NCI-H2196 treated with DMSO at 0.1 percent for 48 hours (cell line): ENCODE measurements at regions not wholly inside any gene's neighbourhood (a gene's known extent, or its start where the extent isn't known, plus 50 kb on each side); places are given as distances from the start of the nearest gene placed in this dataset.
"Not testable (repeated sequence)": the region's sequence is repeated elsewhere in the genome, so short reads cannot be mapped to it uniquely, and the experiment has no call there.

Source experiments
- DNase-seq: peaks from one replicate; lab custom pipeline; 2025; ENCODE audit not compliant: unreplicated experiment; lab: John Stamatoyannopoulos, UW

GRCh38 chr21:38613686-38614085, 115.4 kb upstream of the ERG start:
- no peak for DNase-seq

- no peak for DNase-seq
Observed at GRCh38 chr21:38614558-38614957, 116.3 kb upstream of the ERG start.

GRCh38 chr21:38619480-38619879, 121.2 kb upstream of the ERG start:
- DNase-seq = no peak

- DNase-seq = no peak
Observed at GRCh38 chr21:38619992-38620479, 121.8 kb upstream of the ERG start.

GRCh38 chr21:38621132-38621531, 122.9 kb upstream of the ERG start:
- no peak for DNase-seq

GRCh38 chr21:38622081-38622826, 124.0 kb upstream of the ERG start:
- no peak for DNase-seq

GRCh38 chr21:38622827-38623209, 124.5 kb upstream of the ERG start:
- no peak for DNase-seq

GRCh38 chr21:38623552-38623951, 125.3 kb upstream of the ERG start:
- DNase-seq = no peak

- no peak for DNase-seq
Observed at GRCh38 chr21:38625000-38625399, 126.7 kb upstream of the ERG start.

GRCh38 chr21:38626306-38626705, 128.0 kb upstream of the ERG start:
- no peak for DNase-seq

GRCh38 chr21:38628349-38628748, 130.1 kb upstream of the ERG start:
- DNase-seq = no peak

GRCh38 chr21:38631206-38631605, 132.9 kb upstream of the ERG start:
- no peak for DNase-seq

GRCh38 chr21:38631676-38632075, 133.4 kb upstream of the ERG start:
- no peak for DNase-seq

GRCh38 chr21:38637161-38637560, 138.9 kb upstream of the ERG start:
- no peak for DNase-seq

- DNase-seq = no peak
Observed at GRCh38 chr21:38639571-38640354, 141.5 kb upstream of the ERG start.

- not testable (repeated sequence) for DNase-seq
Observed at GRCh38 chr21:38640355-38640742, 142.1 kb upstream of the ERG start.

GRCh38 chr21:38643404-38644023, 145.2 kb upstream of the ERG start:
- DNase-seq = no peak

- DNase-seq = no peak
Observed at GRCh38 chr21:38645282-38645681, 147.0 kb upstream of the ERG start.

- no peak for DNase-seq
Observed at GRCh38 chr21:38646213-38646837, 148.0 kb upstream of the ERG start.

GRCh38 chr21:38649120-38649519, 150.8 kb upstream of the ERG start:
- no peak for DNase-seq

GRCh38 chr21:38651570-38651969, 153.3 kb upstream of the ERG start:
- DNase-seq = no peak
